SK-N-MC (cell line): ENCODE measurements at regions not wholly inside any gene's neighbourhood (a gene's known extent, or its start where the extent isn't known, plus 50 kb on each side); places are given as distances from the start of the nearest gene placed in this dataset.

Source experiments
- EZH2 ChIP-seq: fragments of 200-600 bp; sonication (generic); IDR thresholded peaks from one replicate; pipeline ENCODE4 v1.6.1; 2017; ENCODE audit warnings: antibody characterized with exemption
- POLR2AphosphoS5 ChIP-seq: IDR thresholded peaks from 2 replicates; pipeline ENCODE4 v1.6.1; 2012; ENCODE audit warnings: mild to moderate bottlenecking, low read depth, low read length, borderline replicate concordance

DNA sequence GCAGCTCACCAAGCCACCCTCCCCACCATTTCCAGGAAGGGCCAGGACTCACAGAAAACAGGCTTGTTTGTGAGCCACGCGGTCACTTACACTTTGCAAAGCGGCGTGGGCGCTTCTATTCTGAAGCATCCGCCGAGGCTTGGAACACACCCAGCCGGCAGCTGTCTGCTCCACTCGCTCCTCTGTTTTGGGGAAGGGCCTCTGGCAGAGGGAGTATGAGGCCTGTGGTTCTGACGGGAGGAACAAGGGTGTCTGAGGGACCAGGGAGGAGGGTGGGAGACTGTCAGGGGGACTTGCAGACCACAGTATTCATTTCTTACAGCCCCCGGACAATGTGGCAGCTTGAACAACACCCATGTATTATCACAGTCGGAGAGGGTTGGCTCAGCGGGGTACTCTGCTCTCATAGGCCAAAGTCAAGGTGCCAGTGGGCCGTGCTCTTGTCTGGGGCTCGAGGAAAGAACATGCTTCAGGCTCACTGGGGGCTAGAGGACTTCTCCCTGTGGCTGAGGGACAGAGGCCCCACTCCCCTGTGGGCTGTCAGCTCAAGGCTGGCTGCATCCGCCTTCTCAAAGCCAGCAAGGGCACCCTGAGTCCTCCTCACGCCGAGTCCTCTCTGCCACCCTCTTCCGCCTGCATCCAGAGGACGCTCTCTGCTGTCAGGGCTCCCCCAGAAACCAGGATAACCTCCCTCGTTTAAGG lies 60.4 kb upstream of the FAM20C start:
- TF ChIP-seq EZH2, result no peak
- no peak for TF ChIP-seq POLR2AphosphoS5
